ENCODE measurements at regions not wholly inside any gene's neighbourhood (a gene's known extent, or its start where the extent isn't known, plus 50 kb on each side); places are given as distances from the start of the nearest gene placed in this dataset.

GRCh38 chr7:131045526-131045925 lies 282.1 kb upstream of the MKLN1 start:
- TF ChIP-seq CTCF (IDR thresholded peaks at IDR 0.05; ENCODE audit: borderline replicate concordance, extremely low read depth, low read length, poor library complexity, severe bottlenecking) (no peak), EZH2 (IDR thresholded peaks at IDR 0.05; ENCODE audit: borderline replicate concordance, low read depth, low read length, severe bottlenecking) (no peak)
